Body of pancreas (tissue), 4 donors: ENCODE measurements at regions not wholly inside any gene's neighbourhood (a gene's known extent, or its start where the extent isn't known, plus 50 kb on each side); places are given as distances from the start of the nearest gene placed in this dataset.
A peak's percentile ranks its signal among the peaks of the same experiment; 100 is the strongest.

ENCODE experiments used
- ATAC-seq: fragments of 150-250 bp; one replicate; pipeline ENCODE4 v1.9.1; 2016
- DNase-seq, 4 donors: peaks; one replicate each; pipeline ENCODE4 v3.0.0-alpha.2; 2019
- H3K27ac ChIP-seq, 4 donors: fragments of 200-600 bp; sonication (generic); 1 replicate in 3 of 4; 2 replicates in 1 of 4; pipeline versions ENCODE4 v1.5.1 to v1.6.1; 2016 to 2019; ENCODE audit warnings: mild to moderate bottlenecking in 1 of 4, mixed read lengths in 1 of 4, moderate library complexity in 1 of 4
- H3K27me3 ChIP-seq, 2 donors: fragments of 200-600 bp; sonication (generic); one replicate each; pipeline ENCODE4 v1.6.0; 2016; ENCODE audit warnings: mild to moderate bottlenecking in 1 of 2
- H3K36me3 ChIP-seq, 2 donors: fragments of 200-600 bp; sonication (generic); replicated peaks in 1 of 2; 2 replicates each; pipeline ENCODE4 v1.5.1; 2016; ENCODE audit warnings: low read depth in 2 of 2; ENCODE audit not compliant: insufficient read depth in 1 of 2
- H3K4me1 ChIP-seq: fragments of 200-600 bp; sonication (generic); one replicate; pipeline ENCODE4 v1.6.0; 2016
- H3K4me3 ChIP-seq, 2 donors: fragments of 200-600 bp; sonication (generic); 1 replicate in 1 of 2; 2 replicates in 1 of 2; pipeline ENCODE4 v1.5.1; 2016 to 2019
- H3K9me3 ChIP-seq, 3 donors: fragments of 200-600 bp; sonication (generic); 1 replicate in 2 of 3; 2 replicates in 1 of 3; pipeline ENCODE4 v1.5.1; 2016
- POLR2A ChIP-seq, 3 donors: fragments of 450-650 bp; IDR thresholded peaks; one replicate each; pipeline ENCODE4 v1.6.1; 2016; ENCODE audit warnings: antibody characterized with exemption in 3 of 3, mild to moderate bottlenecking in 2 of 3
- WGBS, 2 donors: methylation state at CpG; one replicate each; pipeline ENCODE4 v1.1.5; 2017; 5-methylcytosine and 5-hydroxymethylcytosine counted together
- intact Hi-C: fragments of 100-400 bp; cut with DNase I; formaldehyde crosslinking; loops from one replicate; pipeline ENCODE4 v1.15.1; 2023
- TF ChIP-seq, protein P1 (sequence below), 7 experiments: fragments of 450-650 bp in 4 of 7; fragments of 200-600 bp in 3 of 7; sonication (generic) in 3 of 7; IDR thresholded peaks; one replicate each; pipeline ENCODE4 v1.5.1; 2016 to 2019; ENCODE audit warnings: antibody characterized with exemption in 7 of 7

DNA sequence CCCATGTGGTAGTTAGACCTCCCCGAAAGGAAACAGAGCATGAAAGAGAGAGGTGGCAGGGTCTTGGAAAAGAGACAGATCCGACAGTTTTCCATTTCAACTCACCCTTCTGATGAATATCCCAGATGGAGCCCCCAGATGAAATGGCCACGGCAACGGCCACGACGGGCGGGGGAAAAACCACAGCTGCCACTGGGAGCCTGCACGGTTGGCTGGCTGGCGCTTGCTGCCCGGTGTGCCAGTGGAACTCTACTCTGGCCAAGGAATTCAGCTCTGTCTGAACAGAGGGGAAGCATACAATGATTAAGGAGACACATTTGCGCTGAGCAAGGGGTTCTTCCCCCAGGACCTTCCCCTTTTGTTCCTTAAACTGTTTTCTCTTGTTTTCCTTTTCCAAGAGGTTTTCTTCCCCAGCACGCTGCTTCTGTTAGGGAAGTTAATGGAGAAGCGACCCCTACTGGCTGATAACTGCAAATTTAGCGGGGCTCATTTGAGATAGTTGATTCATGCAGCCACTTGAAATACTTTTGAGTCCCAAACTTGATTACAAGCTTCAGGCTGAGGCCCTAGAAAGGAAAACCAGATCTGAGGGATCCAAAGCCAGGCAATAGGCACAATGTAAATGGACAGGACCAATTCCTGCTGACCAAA lies 1122.5 kb downstream of the NCAM2 start:
- TF ChIP-seq, protein P1, sequence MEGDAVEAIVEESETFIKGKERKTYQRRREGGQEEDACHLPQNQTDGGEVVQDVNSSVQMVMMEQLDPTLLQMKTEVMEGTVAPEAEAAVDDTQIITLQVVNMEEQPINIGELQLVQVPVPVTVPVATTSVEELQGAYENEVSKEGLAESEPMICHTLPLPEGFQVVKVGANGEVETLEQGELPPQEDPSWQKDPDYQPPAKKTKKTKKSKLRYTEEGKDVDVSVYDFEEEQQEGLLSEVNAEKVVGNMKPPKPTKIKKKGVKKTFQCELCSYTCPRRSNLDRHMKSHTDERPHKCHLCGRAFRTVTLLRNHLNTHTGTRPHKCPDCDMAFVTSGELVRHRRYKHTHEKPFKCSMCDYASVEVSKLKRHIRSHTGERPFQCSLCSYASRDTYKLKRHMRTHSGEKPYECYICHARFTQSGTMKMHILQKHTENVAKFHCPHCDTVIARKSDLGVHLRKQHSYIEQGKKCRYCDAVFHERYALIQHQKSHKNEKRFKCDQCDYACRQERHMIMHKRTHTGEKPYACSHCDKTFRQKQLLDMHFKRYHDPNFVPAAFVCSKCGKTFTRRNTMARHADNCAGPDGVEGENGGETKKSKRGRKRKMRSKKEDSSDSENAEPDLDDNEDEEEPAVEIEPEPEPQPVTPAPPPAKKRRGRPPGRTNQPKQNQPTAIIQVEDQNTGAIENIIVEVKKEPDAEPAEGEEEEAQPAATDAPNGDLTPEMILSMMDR (IDR thresholded peaks at IDR 0.05): peak in 6 of 7 experiments; percentile 7 to 46 (median 24)
- TF ChIP-seq POLR2A (IDR thresholded peaks at IDR 0.05): no peak
- H3K4me3 ChIP-seq: no peak overlapping the region
- intact Hi-C loops: no loop called here
- no peak overlapping the region for H3K27ac ChIP-seq
- no peaks in the 10 kb centered on the region for H3K27me3 ChIP-seq
- ATAC-seq (no peak), DNase-seq (peak in 1 of 4 donors; percentile 17)
- no peaks in the 10 kb centered on the region for H3K9me3 ChIP-seq
- WGBS, 2 donors: 61 to 70% methylated on average over 14 of the region's 14 CpGs
- H3K4me1 ChIP-seq: peaks cover 4% of the 10 kb centered on the region
- H3K36me3 ChIP-seq: no peaks in the 10 kb centered on the region

DNA sequence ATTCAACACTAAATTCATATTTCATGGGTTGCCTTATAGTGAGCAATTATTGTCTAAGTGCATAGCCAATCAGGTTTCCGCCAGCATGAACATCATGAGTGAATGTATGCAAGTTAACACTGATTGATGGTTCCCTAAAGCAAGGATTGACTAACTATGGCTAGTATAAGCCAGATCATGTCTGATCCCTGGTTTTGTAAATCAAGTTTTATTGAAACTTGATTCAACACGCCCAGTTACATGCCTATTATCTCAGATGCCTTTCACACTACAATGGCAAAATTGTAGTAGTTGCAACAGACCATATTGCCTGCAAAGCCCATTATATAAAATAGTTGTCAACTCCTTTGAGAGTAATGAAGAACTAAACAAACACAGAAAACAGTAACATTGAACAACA lies 1127.4 kb downstream of the NCAM2 start:
- Histone ChIP-seq H3K36me3 (no peaks in the 10 kb centered on the region), H3K4me1 (no peaks in the 10 kb centered on the region), H3K27ac (no peak overlapping the region), H3K27me3 (no peaks in the 10 kb centered on the region), H3K4me3 (no peak overlapping the region), H3K9me3 (no peaks in the 10 kb centered on the region)
- TF ChIP-seq POLR2A (IDR thresholded peaks at IDR 0.05): no peak
- TF ChIP-seq, protein P1 (IDR thresholded peaks at IDR 0.05): no peak
- WGBS, 2 donors: 58 to 69% methylated on average over 2 of the region's 2 CpGs
- intact Hi-C loops: no loop called here
- ATAC-seq: no peak
- DNase-seq: no peak

DNA sequence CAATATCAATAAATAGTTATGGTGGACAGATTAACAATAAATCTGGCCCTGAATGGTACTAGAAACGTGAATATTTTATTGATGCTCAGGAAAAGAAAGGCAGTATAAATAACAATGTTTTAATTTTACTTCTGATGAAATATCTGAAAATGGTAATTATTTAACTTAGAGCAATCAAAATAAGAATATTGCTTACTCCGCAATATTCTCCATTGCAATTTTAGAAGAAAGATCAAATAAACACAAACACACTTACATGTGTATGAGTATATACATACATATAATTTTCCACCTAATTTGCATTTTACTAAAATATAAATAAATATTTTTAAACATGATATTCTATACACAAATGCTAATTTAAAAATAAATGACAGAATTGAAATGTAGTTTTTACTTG lies 1130.5 kb downstream of the NCAM2 start:
- intact Hi-C loops: no loop called here
- H3K4me1 ChIP-seq: no peaks in the 10 kb centered on the region
- no peaks in the 10 kb centered on the region for H3K27me3 ChIP-seq
- DNase-seq (no peak), ATAC-seq (no peak)
- H3K27ac ChIP-seq: no peak overlapping the region
- TF ChIP-seq, protein P1 (IDR thresholded peaks at IDR 0.05): no peak
- no peak for TF ChIP-seq POLR2A (IDR thresholded peaks at IDR 0.05)
- no peaks in the 10 kb centered on the region for H3K9me3 ChIP-seq
- H3K36me3 ChIP-seq: no peaks in the 10 kb centered on the region
- 56% methylated on average over 2 of the region's 2 CpGs for WGBS, 2 donors
- H3K4me3 ChIP-seq: no peak overlapping the region

DNA sequence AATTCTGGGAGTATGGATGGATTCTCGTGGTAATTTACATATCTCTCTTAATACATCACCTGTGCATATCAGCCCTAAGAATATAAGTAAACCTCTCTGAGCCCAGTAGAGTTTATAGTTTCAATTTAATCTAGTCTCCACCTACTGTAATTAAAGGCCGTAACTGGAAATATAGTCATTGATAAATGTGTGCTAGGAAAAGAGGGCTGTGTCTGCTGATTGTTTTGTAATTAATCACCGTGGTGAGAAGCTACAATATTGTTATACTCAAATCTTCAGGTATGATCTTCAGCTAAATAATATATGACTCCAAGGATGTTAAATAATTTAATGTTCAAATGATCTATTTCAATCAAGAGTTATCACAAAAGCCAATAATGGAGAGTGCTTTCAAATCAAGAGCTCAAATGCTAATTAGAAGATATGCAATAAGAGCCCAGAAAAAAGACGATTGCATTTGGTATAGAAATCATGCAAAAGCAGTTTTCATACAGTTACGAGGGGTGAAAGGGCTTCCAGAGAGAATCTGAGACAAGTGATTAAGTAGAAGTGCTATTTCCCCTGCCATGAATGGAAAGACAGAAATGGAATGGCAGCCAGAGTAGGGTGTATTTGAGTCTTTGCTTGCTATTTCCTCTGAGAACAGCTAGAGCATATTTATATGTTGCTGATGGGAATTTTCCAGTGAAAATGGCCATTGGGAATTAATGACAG lies 1134.3 kb downstream of the NCAM2 start:
- Histone ChIP-seq H3K4me3 (no peak overlapping the region), H3K27me3 (no peaks in the 10 kb centered on the region), H3K4me1 (no peaks in the 10 kb centered on the region), H3K9me3 (no peaks in the 10 kb centered on the region), H3K27ac (no peak overlapping the region), H3K36me3 (no peaks in the 10 kb centered on the region)
- TF ChIP-seq, protein P1 (IDR thresholded peaks at IDR 0.05): no peak
- no peak for TF ChIP-seq POLR2A (IDR thresholded peaks at IDR 0.05)
- 56 to 62% methylated on average over 5 of the region's 5 CpGs for WGBS, 2 donors
- no peak for ATAC-seq
- intact Hi-C loops: no loop called here
- no peak for DNase-seq

DNA sequence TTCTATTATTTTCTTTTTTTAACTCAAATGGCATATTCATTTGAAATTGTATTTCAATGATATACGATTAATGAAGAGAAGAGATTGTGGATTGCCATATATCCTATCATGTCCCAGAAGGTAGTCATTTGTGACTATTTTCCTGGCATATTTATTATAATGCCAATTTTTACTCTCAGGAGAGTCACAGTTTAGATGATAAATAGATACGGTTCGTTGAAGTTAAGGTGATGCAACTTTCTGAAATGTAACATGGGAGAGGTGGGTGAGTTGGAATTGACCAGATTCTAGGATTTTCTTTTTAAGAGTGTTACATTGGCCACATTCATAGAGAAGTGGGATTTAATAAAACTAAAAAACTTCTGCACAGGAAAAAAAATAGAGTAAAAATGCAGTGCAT lies 1138.5 kb downstream of the NCAM2 start:
- ATAC-seq (no peak), DNase-seq (no peak)
- Histone ChIP-seq H3K4me1 (no peaks in the 10 kb centered on the region), H3K27me3 (no peaks in the 10 kb centered on the region), H3K36me3 (no peaks in the 10 kb centered on the region), H3K27ac (no peak overlapping the region), H3K9me3 (no peaks in the 10 kb centered on the region), H3K4me3 (no peak overlapping the region)
- WGBS, 2 donors: 65 to 66% methylated on average over 3 of the region's 3 CpGs
- intact Hi-C loops: no loop called here
- TF ChIP-seq POLR2A (IDR thresholded peaks at IDR 0.05): no peak
- TF ChIP-seq, protein P1 (IDR thresholded peaks at IDR 0.05): no peak
